ENCODE measurements at regions not wholly inside any gene's neighbourhood (a gene's known extent, or its start where the extent isn't known, plus 50 kb on each side); places are given as distances from the start of the nearest gene placed in this dataset.

DNA sequence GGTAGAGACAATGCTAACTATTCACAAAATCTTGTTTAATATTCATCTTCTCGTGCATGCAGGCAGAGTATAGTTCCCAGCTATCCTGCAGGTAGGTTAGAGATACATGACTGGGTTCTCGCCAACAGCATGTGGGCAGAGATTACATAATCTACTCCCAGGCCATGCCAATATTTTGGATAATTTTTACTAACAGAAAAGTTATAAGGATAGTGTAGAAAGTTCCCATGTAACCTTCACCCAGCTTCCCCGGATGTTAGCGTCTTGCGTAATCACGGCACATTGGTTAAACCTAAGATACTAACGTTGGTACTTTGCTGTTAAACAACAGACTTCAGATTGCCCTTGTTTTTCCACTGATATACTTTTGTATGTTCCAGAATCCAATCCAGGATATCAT lies 215.5 kb upstream of the LARGE1 start:
- TF ChIP-seq, protein P1, sequence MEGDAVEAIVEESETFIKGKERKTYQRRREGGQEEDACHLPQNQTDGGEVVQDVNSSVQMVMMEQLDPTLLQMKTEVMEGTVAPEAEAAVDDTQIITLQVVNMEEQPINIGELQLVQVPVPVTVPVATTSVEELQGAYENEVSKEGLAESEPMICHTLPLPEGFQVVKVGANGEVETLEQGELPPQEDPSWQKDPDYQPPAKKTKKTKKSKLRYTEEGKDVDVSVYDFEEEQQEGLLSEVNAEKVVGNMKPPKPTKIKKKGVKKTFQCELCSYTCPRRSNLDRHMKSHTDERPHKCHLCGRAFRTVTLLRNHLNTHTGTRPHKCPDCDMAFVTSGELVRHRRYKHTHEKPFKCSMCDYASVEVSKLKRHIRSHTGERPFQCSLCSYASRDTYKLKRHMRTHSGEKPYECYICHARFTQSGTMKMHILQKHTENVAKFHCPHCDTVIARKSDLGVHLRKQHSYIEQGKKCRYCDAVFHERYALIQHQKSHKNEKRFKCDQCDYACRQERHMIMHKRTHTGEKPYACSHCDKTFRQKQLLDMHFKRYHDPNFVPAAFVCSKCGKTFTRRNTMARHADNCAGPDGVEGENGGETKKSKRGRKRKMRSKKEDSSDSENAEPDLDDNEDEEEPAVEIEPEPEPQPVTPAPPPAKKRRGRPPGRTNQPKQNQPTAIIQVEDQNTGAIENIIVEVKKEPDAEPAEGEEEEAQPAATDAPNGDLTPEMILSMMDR (IDR thresholded peaks at IDR 0.05) = no peak
- no peak for TF ChIP-seq POLR2AphosphoS5 (IDR thresholded peaks at IDR 0.05)
- TF ChIP-seq POLR2A (IDR thresholded peaks at IDR 0.05) = no peak
- TF ChIP-seq EP300 (IDR thresholded peaks at IDR 0.05) = no peak

All from upper lobe of left lung (tissue), 4 donors.